ENCODE measurements at regions not wholly inside any gene's neighbourhood (a gene's known extent, or its start where the extent isn't known, plus 50 kb on each side); places are given as distances from the start of the nearest gene placed in this dataset.

DNA sequence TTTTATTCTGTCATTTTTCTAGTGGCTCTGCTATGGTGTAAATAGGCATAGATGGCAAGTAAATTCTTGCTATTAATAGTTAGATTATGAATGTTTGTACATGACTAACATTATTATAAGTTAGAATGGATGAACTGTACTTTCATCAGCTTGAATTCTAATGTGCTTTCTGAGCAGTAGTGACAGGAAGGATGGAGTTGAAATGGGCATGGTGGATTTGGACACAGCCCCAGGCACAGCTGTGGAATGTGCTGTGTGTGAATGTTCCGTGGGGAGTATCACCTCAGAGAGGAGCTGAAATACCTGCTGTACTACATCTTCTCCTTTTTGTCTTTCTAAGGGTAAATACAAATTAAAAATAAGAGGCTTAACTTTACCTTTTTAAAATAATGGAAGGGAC, 66.8 kb downstream of the FBXO5 start:
- H2BK20ac ChIP-seq (ENCODE audit: low read length): no peak overlapping the region
- H3K79me2 ChIP-seq (ENCODE audit: control insufficient read depth in 1 of 2, insufficient read depth in 2 of 2, low read length in 2 of 2): no peaks in the 10 kb centered on the region
- H3K4ac ChIP-seq (replicated peaks; ENCODE audit: insufficient read length, low read depth, low read length): no peak overlapping the region
- no peaks in the 10 kb centered on the region for H4K20me1 ChIP-seq (replicated peaks in 1 of 2; ENCODE audit: control insufficient read depth in 1 of 2, insufficient read depth in 2 of 2, low read length in 2 of 2)
- FAIRE-seq (no peak), DNase-seq (ENCODE audit: low read depth in 1 of 2, low spot score in 2 of 2) (no peak)
- H3K36me3 ChIP-seq (ENCODE audit: control insufficient read depth in 2 of 4, insufficient read depth in 4 of 4, low read length in 3 of 4): no peaks in the 10 kb centered on the region
- H3K4me3 ChIP-seq (ENCODE audit: extremely low read depth in 1 of 4, insufficient read depth in 2 of 4, low read depth in 3 of 4, low read length in 4 of 4): no peak overlapping the region
- ChIA-PET POLR2A (ENCODE audit: partially characterized antibody) (no interaction called here), CTCF (ENCODE audit: partially characterized antibody) (interaction anchor here (1.3 to 3.5 kb wide), 2 partner anchors 13 to 18 kb away, joined by 3 to 12 read pairs; no protein-coding TSS in a partner anchor)
- H3K9ac ChIP-seq (replicated peaks in 1 of 4; ENCODE audit: extremely low read depth in 1 of 4, low read depth in 3 of 4, low read length in 3 of 4): no peak overlapping the region
- H2BK12ac ChIP-seq (ENCODE audit: low read depth, low read length): no peak overlapping the region
- no peak overlapping the region for H2AFZ ChIP-seq (ENCODE audit: low read length)
- no peak overlapping the region for H3K23ac ChIP-seq (ENCODE audit: insufficient read length)
- H3K4me1 ChIP-seq (replicated peaks in 1 of 4; ENCODE audit: control insufficient read depth in 3 of 4, insufficient read depth in 4 of 4, low read length in 3 of 4): no peaks in the 10 kb centered on the region; a peak in 1 of 7 replicates
- no peaks in the 10 kb centered on the region for H3K27me3 ChIP-seq (replicated peaks in 1 of 4; ENCODE audit: control insufficient read depth in 3 of 4, extremely low read depth in 1 of 4, insufficient read depth in 3 of 4, low read length in 3 of 4)
- no peak overlapping the region for H3K4me2 ChIP-seq (ENCODE audit: insufficient read depth in 1 of 2, low read depth in 2 of 2, low read length in 2 of 2)
- no peak overlapping the region for H4K8ac ChIP-seq (ENCODE audit: extremely low read depth, insufficient read depth, low read length)
- H3K23me2 ChIP-seq (ENCODE audit: low read depth, low read length): no peaks in the 10 kb centered on the region
- no peak overlapping the region for H3K27ac ChIP-seq (ENCODE audit: low read depth, low read length)
- no peak overlapping the region for H4K91ac ChIP-seq (replicated peaks; ENCODE audit: insufficient read length, low read length)
- H3K79me1 ChIP-seq (ENCODE audit: low read depth, low read length): no peaks in the 10 kb centered on the region
- H2BK120ac ChIP-seq (replicated peaks; ENCODE audit: low read depth, low read length): no peak overlapping the region
- H4K5ac ChIP-seq (ENCODE audit: insufficient read length, low read depth, low read length): no peak overlapping the region
- no peak overlapping the region for H3K56ac ChIP-seq (replicated peaks; ENCODE audit: insufficient read length, low read depth, low read length)
- H3K9me3 ChIP-seq (ENCODE audit: insufficient read depth in 2 of 2, low read depth in 1 of 2, low read length in 1 of 2): no peaks in the 10 kb centered on the region
- no peak overlapping the region for H2BK5ac ChIP-seq (ENCODE audit: low read depth, low read length)
- no peak overlapping the region for H3K14ac ChIP-seq (ENCODE audit: insufficient read length)
- no peak overlapping the region for H2AK5ac ChIP-seq (ENCODE audit: low read depth, low read length)
- H3K18ac ChIP-seq (ENCODE audit: extremely low read depth, low read length): no peak overlapping the region
- WGBS, 2 experiments (ENCODE audit: extremely low coverage in 1 of 2, insufficient coverage in 1 of 2, insufficient read length in 1 of 2, insufficient replicate concordance in 2 of 2, low coverage in 1 of 2, low lambda C conversion rate in 2 of 2, missing lambda C conversion rate in 1 of 2): 73% methylated on average over 1 of the region's 1 CpG; no CpG with 5 or more reads in 1 of the 2 experiments
- H2BK15ac ChIP-seq (ENCODE audit: low read length): no peak overlapping the region
- TF ChIP-seq SAP30 (IDR thresholded peaks at IDR 0.05; ENCODE audit: insufficient read depth, insufficient replicate concordance, low read length) (no peak), PHF8 (conservative IDR thresholded peaks at IDR 0.05; ENCODE audit: low read depth, low read length) (no peak), SUZ12 (IDR thresholded peaks at IDR 0.05; ENCODE audit: low read length) (no peak), CHD1 (IDR thresholded peaks at IDR 0.05; ENCODE audit: low read depth, low read length) (no peak), ASH2L (IDR thresholded peaks at IDR 0.05; ENCODE audit: low read length) (no peak), JUN (IDR thresholded peaks at IDR 0.05; ENCODE audit: low read depth, low read length) (no peak), CBX5 (IDR thresholded peaks at IDR 0.05; ENCODE audit: low read depth, low read length) (no peak), BCL11A (IDR thresholded peaks at IDR 0.05; ENCODE audit: low read depth in 2 of 2, low read length in 2 of 2) (no peak), EP300 (IDR thresholded peaks at IDR 0.05; ENCODE audit: borderline replicate concordance in 1 of 2, low read depth in 2 of 2, low read length in 2 of 2) (no peak), GTF2F1 (IDR thresholded peaks at IDR 0.05; ENCODE audit: borderline replicate concordance, low read depth, low read length) (no peak), POLR2A (IDR thresholded peaks at IDR 0.05; ENCODE audit: control extremely low read depth in 1 of 2, low read depth in 2 of 2, low read length in 2 of 2) (no peak), SIN3A (conservative IDR thresholded peaks at IDR 0.05 in 1 of 2, IDR thresholded peaks at IDR 0.05 in 1 of 2; ENCODE audit: low read depth in 1 of 2, low read length in 2 of 2) (no peak)
- TF ChIP-seq, protein P1, sequence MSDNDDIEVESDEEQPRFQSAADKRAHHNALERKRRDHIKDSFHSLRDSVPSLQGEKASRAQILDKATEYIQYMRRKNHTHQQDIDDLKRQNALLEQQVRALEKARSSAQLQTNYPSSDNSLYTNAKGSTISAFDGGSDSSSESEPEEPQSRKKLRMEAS (IDR thresholded peaks at IDR 0.05): no peak
- TF ChIP-seq, protein P2, sequence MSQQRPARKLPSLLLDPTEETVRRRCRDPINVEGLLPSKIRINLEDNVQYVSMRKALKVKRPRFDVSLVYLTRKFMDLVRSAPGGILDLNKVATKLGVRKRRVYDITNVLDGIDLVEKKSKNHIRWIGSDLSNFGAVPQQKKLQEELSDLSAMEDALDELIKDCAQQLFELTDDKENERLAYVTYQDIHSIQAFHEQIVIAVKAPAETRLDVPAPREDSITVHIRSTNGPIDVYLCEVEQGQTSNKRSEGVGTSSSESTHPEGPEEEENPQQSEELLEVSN (IDR thresholded peaks at IDR 0.05): no peak

Data from H1 (cell line).